ENCODE measurements at regions not wholly inside any gene's neighbourhood (a gene's known extent, or its start where the extent isn't known, plus 50 kb on each side); places are given as distances from the start of the nearest gene placed in this dataset.

DNA sequence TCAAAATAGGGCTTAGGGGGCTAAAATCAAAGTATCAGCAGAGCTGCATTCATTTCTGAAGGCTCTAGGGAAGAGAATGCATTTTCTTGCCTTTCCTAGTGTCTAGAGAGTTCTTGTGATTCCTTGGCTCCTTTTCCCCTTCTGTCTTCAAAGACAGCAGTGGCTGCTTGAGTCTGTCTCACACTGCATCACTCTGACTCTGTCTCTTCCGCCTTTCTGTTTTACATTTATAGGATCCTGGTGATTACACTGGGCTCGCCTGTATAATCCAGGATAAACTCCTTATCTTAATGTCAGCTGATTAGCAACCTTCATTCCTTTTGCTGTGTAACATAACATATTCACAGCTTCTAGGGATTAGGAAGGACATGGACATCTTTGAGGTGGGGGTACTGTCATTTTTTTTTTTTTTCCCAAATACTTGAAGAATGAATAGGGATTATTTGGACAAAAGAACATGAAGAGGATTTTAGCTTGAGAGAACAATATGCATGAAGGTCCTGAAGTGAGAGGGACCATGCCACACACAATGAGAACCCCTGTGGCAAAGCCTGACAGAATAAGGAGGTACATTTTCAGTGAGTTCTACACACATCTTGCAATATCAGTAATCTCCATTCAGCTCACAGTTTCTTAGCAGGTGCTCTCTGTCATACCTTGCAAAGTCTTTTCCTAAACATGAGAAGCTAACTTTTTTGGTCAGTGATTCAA, 267.6 kb downstream of the FAM170A start:
- Histone ChIP-seq H3K4me3 (ENCODE audit: low read length) (no peak overlapping the region), H3K27ac (ENCODE audit: low read depth in 1 of 2, low read length in 2 of 2) (no peak overlapping the region), H3K9me3 (ENCODE audit: control insufficient read depth in 1 of 2, insufficient read depth in 1 of 2, low read length in 2 of 2) (peaks cover 0 to 3% of the 10 kb centered on the region in 2 experiments), H3K36me3 (ENCODE audit: insufficient read depth, low read length) (no peaks in the 10 kb centered on the region), H3K27me3 (ENCODE audit: control insufficient read depth in 1 of 2, insufficient read depth in 2 of 2, low read length in 2 of 2) (no peaks in the 10 kb centered on the region), H3K4me1 (ENCODE audit: insufficient read depth, low read length) (no peaks in the 10 kb centered on the region)
- ChIA-PET POLR2A (no interaction called here), CTCF (no interaction called here)
- Mint-ChIP-seq H3K4me3 (no peak overlapping the region), H3K9me3 (no peaks in the 10 kb centered on the region), H3K4me1 (ENCODE audit: low read depth) (no peaks in the 10 kb centered on the region), H3K36me3 (ENCODE audit: low read depth) (no peaks in the 10 kb centered on the region), H3K27ac (no peak overlapping the region), H3K27me3 (no peaks in the 10 kb centered on the region)
- DNase-seq: no peak
- ATAC-seq (ENCODE audit: poor library complexity): no peak
- intact Hi-C loops (cut with DNase I, micrococcal nuclease): no loop called here
- TF ChIP-seq, protein P1, sequence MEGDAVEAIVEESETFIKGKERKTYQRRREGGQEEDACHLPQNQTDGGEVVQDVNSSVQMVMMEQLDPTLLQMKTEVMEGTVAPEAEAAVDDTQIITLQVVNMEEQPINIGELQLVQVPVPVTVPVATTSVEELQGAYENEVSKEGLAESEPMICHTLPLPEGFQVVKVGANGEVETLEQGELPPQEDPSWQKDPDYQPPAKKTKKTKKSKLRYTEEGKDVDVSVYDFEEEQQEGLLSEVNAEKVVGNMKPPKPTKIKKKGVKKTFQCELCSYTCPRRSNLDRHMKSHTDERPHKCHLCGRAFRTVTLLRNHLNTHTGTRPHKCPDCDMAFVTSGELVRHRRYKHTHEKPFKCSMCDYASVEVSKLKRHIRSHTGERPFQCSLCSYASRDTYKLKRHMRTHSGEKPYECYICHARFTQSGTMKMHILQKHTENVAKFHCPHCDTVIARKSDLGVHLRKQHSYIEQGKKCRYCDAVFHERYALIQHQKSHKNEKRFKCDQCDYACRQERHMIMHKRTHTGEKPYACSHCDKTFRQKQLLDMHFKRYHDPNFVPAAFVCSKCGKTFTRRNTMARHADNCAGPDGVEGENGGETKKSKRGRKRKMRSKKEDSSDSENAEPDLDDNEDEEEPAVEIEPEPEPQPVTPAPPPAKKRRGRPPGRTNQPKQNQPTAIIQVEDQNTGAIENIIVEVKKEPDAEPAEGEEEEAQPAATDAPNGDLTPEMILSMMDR (IDR thresholded peaks at IDR 0.05): no peak

DNA sequence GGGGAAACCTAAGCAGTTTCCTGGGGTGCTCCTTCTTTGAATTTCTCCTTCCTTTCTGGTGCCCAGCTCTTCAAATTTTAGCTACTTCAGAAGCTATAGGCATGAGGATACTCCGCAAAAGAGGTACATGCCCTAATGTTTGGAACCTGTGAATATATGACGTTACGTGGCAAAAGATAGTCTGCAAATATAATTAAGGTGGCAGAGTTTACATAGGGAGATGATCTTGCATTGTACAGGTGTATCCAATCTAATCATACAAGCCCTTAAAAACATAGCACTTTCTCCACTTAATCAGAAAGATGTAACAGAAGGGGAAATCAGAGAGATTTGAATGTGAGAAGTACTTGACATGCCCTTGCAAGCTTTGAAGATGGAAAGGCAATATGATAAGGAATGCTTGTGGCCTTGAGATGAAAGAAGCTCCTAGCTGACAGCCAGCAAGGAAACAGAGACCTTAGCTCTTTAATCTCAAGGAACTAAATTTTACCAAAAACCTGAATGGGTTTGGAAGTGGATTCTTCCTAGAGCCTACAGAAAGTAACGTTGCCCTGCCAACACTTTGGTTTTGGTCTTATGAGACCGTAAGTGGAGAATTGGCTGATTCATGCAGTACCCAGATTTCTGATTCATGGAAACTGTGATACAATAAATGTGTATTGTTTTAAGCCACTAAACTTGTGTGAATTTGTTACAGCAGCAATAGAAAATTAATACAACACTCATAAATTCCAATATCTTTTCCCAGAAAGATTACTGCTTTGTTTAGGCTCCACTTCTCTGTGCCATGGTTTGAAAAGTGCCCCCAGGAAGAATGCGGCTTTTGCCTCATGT, 268.4 kb downstream of the FAM170A start:
- peaks cover 0 to 3% of the 10 kb centered on the region in 2 experiments for H3K9me3 ChIP-seq (ENCODE audit: control insufficient read depth in 1 of 2, insufficient read depth in 1 of 2, low read length in 2 of 2)
- no peaks in the 10 kb centered on the region for H3K36me3 ChIP-seq (ENCODE audit: insufficient read depth, low read length)
- CTCF ChIA-PET: no interaction called here
- intact Hi-C loops (cut with DNase I, micrococcal nuclease): no loop called here
- no peaks in the 10 kb centered on the region for H3K4me1 ChIP-seq (ENCODE audit: insufficient read depth, low read length)
- DNase-seq: no peak
- no peaks in the 10 kb centered on the region for H3K27me3 ChIP-seq (ENCODE audit: control insufficient read depth in 1 of 2, insufficient read depth in 2 of 2, low read length in 2 of 2)
- no peak for ATAC-seq (ENCODE audit: poor library complexity)
- TF ChIP-seq, protein P1 (IDR thresholded peaks at IDR 0.05): no peak
- H3K4me3 ChIP-seq (ENCODE audit: low read length): no peak overlapping the region
- Mint-ChIP-seq H3K27me3 (no peaks in the 10 kb centered on the region), H3K4me1 (ENCODE audit: low read depth) (no peaks in the 10 kb centered on the region), H3K27ac (no peak overlapping the region), H3K4me3 (no peak overlapping the region), H3K9me3 (no peaks in the 10 kb centered on the region), H3K36me3 (ENCODE audit: low read depth) (no peaks in the 10 kb centered on the region)
- no peak overlapping the region for H3K27ac ChIP-seq (ENCODE audit: low read depth in 1 of 2, low read length in 2 of 2)
- POLR2A ChIA-PET: no interaction called here

DNA sequence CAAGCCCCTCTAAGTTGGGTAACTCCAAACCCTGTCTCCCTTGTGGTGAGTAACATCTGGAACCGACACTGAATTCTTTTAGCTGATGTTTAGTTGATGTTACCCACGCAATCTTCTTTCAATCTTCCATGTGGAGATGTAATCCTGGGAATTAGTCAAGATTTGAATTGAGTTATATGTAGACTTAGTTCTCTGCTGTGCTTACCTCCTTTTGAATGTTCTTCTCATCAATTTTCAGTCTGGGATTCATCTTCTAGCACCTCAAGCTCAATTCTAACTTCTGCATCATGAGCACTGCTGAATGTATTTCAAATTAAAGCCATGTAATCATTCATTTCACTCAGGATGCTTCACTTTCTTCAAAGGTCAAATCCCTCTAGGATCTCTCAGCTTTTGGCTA, 270.6 kb downstream of the FAM170A start:
- ATAC-seq (ENCODE audit: poor library complexity) (no peak), DNase-seq (no peak)
- Histone ChIP-seq H3K9me3 (ENCODE audit: control insufficient read depth in 1 of 2, insufficient read depth in 1 of 2, low read length in 2 of 2) (peaks cover 0 to 3% of the 10 kb centered on the region in 2 experiments), H3K27ac (ENCODE audit: low read depth in 1 of 2, low read length in 2 of 2) (no peak overlapping the region), H3K4me3 (ENCODE audit: low read length) (no peak overlapping the region), H3K4me1 (ENCODE audit: insufficient read depth, low read length) (no peaks in the 10 kb centered on the region), H3K36me3 (ENCODE audit: insufficient read depth, low read length) (no peaks in the 10 kb centered on the region), H3K27me3 (ENCODE audit: control insufficient read depth in 1 of 2, insufficient read depth in 2 of 2, low read length in 2 of 2) (no peaks in the 10 kb centered on the region)
- CTCF ChIA-PET: no interaction called here
- no peak overlapping the region for H3K27ac Mint-ChIP-seq
- POLR2A ChIA-PET: no interaction called here
- no peaks in the 10 kb centered on the region for H3K4me1 Mint-ChIP-seq (ENCODE audit: low read depth)
- no peaks in the 10 kb centered on the region for H3K36me3 Mint-ChIP-seq (ENCODE audit: low read depth)
- intact Hi-C loops (cut with DNase I, micrococcal nuclease): no loop called here
- H3K9me3 Mint-ChIP-seq: no peaks in the 10 kb centered on the region
- TF ChIP-seq, protein P1 (IDR thresholded peaks at IDR 0.05): no peak
- no peaks in the 10 kb centered on the region for H3K27me3 Mint-ChIP-seq
- no peak overlapping the region for H3K4me3 Mint-ChIP-seq

Measured in CD4-positive, alpha-beta T cell (primary cell).